Prostate gland (tissue), 2 donors: ENCODE measurements at regions not wholly inside any gene's neighbourhood (a gene's known extent, or its start where the extent isn't known, plus 50 kb on each side); places are given as distances from the start of the nearest gene placed in this dataset.

Experiments used
- DNase-seq: peaks from one replicate; pipeline ENCODE4 v3.0.0-alpha.2; 2019; ENCODE audit warnings: low spot score
- H3K27ac ChIP-seq, 2 donors: fragments of 200-600 bp; sonication (generic); 2 replicates each; pipeline ENCODE4 v1.5.1; 2017 to 2019
- H3K27me3 ChIP-seq: fragments of 200-600 bp; sonication (generic); replicated peaks from 2 replicates; pipeline ENCODE4 v1.5.1; 2019; ENCODE audit not compliant: insufficient read depth
- H3K36me3 ChIP-seq, 2 donors: fragments of 200-600 bp; sonication (generic); 1 replicate in 1 of 2; 2 replicates in 1 of 2; pipeline versions ENCODE4 v1.5.1 to v1.8.1; 2017 to 2019
- H3K4me1 ChIP-seq: fragments of 200-600 bp; sonication (generic); replicated peaks from 2 replicates; pipeline ENCODE4 v1.5.1; 2019
- H3K4me3 ChIP-seq, 2 donors: fragments of 200-600 bp; sonication (generic); 2 replicates each; pipeline ENCODE4 v1.5.1; 2017 to 2019
- H3K9me3 ChIP-seq: fragments of 200-600 bp; sonication (generic); 2 replicates; pipeline ENCODE4 v1.5.1; 2017
- POLR2A ChIP-seq: fragments of 450-650 bp; IDR thresholded peaks from one replicate; pipeline ENCODE4 v1.6.1; 2016; ENCODE audit warnings: antibody characterized with exemption, mild to moderate bottlenecking
- POLR2AphosphoS5 ChIP-seq: sonication (generic); formaldehyde crosslinking; IDR thresholded peaks from one replicate; pipeline ENCODE4 v1.6.1; 2017; ENCODE audit warnings: antibody characterized with exemption
- WGBS: methylation state at CpG from one replicate; pipeline ENCODE4 v1.1.5; 2018; 5-methylcytosine and 5-hydroxymethylcytosine counted together
- intact Hi-C: fragments of 100-400 bp; cut with DNase I; formaldehyde crosslinking; loops from one replicate; pipeline ENCODE4 v1.14.2; 2022
- TF ChIP-seq, protein P1 (sequence below), 4 experiments: fragments of 200-600 bp in 2 of 4; fragments of 450-650 bp in 2 of 4; sonication (generic) in 2 of 4; IDR thresholded peaks; 1 replicate in 3 of 4; 2 replicates in 1 of 4; pipeline ENCODE4 v1.5.1; 2016 to 2019; ENCODE audit warnings: antibody characterized with exemption in 4 of 4, mild to moderate bottlenecking in 2 of 4, moderate library complexity in 2 of 4

DNA sequence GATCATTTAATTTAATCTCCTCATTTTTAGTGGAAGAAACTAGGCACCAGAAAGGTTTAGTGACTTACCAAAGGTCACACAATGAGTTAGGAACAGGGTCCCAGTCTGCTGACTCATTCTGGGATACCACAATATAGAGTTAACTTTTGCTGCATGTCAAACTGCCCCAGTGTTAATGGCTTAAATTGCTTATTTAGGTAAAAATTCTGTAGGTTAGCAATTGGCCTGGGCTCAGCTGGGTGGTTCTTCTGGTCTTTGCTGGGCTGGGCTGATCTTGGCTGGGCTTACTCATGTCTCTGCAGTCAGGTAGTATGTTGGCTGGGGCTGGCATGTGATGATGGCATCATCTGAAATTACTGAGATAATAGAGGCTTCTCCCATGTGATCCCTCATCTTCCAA, 111.6 kb downstream of the EMX2 start:
- H3K4me1 ChIP-seq, result no peaks in the 10 kb centered on the region
- H3K4me3 ChIP-seq, result no peak overlapping the region
- H3K27me3 ChIP-seq, result no peaks in the 10 kb centered on the region
- no peaks in the 10 kb centered on the region for H3K36me3 ChIP-seq
- no peak for DNase-seq
- intact Hi-C loops, result no loop called here
- no peaks in the 10 kb centered on the region for H3K9me3 ChIP-seq
- no peak overlapping the region for H3K27ac ChIP-seq
- TF ChIP-seq, protein P1, sequence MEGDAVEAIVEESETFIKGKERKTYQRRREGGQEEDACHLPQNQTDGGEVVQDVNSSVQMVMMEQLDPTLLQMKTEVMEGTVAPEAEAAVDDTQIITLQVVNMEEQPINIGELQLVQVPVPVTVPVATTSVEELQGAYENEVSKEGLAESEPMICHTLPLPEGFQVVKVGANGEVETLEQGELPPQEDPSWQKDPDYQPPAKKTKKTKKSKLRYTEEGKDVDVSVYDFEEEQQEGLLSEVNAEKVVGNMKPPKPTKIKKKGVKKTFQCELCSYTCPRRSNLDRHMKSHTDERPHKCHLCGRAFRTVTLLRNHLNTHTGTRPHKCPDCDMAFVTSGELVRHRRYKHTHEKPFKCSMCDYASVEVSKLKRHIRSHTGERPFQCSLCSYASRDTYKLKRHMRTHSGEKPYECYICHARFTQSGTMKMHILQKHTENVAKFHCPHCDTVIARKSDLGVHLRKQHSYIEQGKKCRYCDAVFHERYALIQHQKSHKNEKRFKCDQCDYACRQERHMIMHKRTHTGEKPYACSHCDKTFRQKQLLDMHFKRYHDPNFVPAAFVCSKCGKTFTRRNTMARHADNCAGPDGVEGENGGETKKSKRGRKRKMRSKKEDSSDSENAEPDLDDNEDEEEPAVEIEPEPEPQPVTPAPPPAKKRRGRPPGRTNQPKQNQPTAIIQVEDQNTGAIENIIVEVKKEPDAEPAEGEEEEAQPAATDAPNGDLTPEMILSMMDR (IDR thresholded peaks at IDR 0.05), result no peak
- TF ChIP-seq POLR2A, result no peak
- TF ChIP-seq POLR2AphosphoS5, result no peak

DNA sequence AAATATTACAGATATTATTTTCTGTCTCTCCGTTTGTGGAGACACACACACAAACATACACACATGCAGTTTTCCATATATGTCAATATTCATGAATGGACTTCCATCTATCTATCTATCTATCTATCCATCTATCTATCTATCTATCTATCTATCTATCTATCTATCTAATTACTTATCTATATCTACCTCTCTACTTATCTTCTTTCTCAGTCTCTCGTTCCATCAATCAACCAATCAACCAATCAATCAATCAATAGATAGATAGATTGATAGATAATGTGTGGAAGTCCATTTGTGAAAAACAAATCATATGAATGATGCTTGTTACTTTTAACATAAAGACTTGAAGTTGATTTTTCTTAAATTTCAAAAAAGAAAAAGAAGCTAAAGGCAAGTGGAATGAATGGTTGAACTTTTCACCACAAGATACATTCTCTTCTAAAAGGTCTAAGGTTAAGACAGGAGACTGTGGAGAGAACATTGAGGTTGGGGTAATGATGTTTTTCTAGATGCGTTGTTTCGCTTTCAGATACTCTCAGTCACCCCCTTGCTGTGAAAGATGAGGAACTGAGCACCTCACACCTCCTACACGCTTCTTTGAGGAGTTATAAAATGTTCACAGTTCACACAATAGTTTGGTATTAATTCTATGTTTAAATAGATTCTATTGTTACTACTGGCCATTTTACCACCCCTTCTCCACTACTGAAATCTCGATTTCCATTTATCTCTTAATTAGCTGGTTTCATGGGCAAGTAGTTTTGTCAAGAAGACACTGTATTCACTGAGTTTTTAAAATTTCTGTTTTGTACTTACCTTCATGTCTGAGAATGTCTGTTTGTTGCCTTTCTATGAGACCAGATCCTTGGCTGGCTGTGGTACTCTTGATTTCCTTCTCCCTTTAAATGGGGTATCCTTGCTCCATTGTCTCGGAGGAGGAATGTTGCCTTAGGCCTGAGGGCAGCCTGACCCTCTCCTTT, 114.1 kb downstream of the EMX2 start:
- WGBS, result 87% methylated on average over 7 of the region's 7 CpGs
- H3K9me3 ChIP-seq, result no peaks in the 10 kb centered on the region
- no peak overlapping the region for H3K27ac ChIP-seq
- H3K4me3 ChIP-seq, result no peak overlapping the region
- DNase-seq, result no peak
- no peaks in the 10 kb centered on the region for H3K27me3 ChIP-seq
- H3K36me3 ChIP-seq, result no peaks in the 10 kb centered on the region
- no peaks in the 10 kb centered on the region for H3K4me1 ChIP-seq
- TF ChIP-seq POLR2AphosphoS5 (no peak), POLR2A (no peak)
- TF ChIP-seq, protein P1 (IDR thresholded peaks at IDR 0.05), result no peak
- intact Hi-C loops, result no loop called here

DNA sequence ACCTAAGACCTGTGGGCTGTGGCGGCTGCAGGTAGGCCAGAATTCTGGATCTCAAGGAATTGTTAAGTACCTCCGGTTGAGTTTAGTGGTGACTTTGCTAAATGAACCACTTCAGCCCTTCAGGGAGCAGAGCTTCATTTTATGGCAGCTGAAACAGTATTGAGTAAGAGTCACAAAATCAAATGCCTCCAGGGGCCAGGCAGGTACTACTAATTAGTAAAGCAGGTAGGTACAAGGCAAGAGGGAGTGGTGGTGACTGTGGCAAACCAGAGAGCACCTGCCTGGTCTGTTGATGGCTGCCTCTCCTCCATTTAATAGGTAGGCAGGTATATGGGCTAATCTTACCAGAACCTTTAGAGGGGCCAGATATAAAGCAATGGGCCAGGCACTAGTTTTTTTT, 118.8 kb downstream of the EMX2 start:
- intact Hi-C loops, result no loop called here
- no peak overlapping the region for H3K4me3 ChIP-seq
- no peaks in the 10 kb centered on the region for H3K36me3 ChIP-seq
- 96% methylated on average over 2 of the region's 2 CpGs for WGBS
- no peaks in the 10 kb centered on the region for H3K27me3 ChIP-seq
- H3K27ac ChIP-seq, result no peak overlapping the region
- H3K9me3 ChIP-seq, result no peaks in the 10 kb centered on the region
- DNase-seq, result no peak
- TF ChIP-seq, protein P1 (IDR thresholded peaks at IDR 0.05), result no peak
- TF ChIP-seq POLR2AphosphoS5 (no peak), POLR2A (no peak)
- H3K4me1 ChIP-seq, result no peaks in the 10 kb centered on the region

DNA sequence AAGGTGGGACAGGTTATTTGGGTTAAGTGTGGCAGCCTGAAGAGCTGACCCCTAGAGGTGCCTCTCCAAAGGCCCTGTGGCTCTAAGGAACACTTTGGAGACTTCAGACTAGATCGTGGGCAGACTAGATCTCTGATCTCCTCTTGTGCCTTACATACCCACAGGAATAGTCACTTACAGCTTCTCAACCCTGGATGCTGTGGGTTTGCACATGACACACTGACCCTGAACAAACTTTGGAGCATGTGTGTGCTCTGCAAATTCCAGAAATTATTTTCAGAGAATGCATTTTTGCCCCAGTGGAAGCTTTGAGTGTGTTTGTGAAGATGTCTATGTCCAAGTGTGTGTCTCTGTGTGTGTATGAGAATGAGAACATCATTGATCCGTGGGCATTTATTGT, 119.6 kb downstream of the EMX2 start:
- TF ChIP-seq POLR2A (no peak), POLR2AphosphoS5 (no peak)
- TF ChIP-seq, protein P1 (IDR thresholded peaks at IDR 0.05), result no peak
- no peaks in the 10 kb centered on the region for H3K9me3 ChIP-seq

More for the DNA sequence above, 119.6 kb downstream of the EMX2 start:
- Histone ChIP-seq H3K4me1 (no peaks in the 10 kb centered on the region), H3K27me3 (no peaks in the 10 kb centered on the region), H3K36me3 (no peaks in the 10 kb centered on the region), H3K4me3 (no peak overlapping the region), H3K27ac (no peak overlapping the region)
- intact Hi-C loops, result no loop called here
- DNase-seq, result no peak
- 71% methylated on average over 2 of the region's 2 CpGs for WGBS
